ENCODE measurements at regions not wholly inside any gene's neighbourhood (a gene's known extent, or its start where the extent isn't known, plus 50 kb on each side); places are given as distances from the start of the nearest gene placed in this dataset.

DNA sequence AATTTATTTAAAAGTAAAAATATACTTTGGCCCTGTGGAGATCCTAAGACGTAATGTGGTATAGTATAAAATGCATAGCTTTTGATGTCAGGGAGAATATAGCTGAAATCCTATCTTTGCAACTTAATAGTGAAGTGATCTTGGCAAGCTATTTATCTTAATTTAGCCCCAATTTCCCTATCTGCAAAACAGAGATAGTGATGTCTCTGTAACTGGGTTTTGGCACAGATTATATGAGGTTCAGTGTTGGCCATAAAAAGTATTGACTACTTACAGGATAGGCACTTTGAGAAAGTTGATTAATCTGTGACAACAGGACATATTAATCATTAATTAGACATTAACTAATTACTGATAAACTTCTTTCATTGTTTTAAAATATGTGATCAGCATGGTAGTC lies 89.2 kb downstream of the ISL1 start:
- TF ChIP-seq, protein P1, sequence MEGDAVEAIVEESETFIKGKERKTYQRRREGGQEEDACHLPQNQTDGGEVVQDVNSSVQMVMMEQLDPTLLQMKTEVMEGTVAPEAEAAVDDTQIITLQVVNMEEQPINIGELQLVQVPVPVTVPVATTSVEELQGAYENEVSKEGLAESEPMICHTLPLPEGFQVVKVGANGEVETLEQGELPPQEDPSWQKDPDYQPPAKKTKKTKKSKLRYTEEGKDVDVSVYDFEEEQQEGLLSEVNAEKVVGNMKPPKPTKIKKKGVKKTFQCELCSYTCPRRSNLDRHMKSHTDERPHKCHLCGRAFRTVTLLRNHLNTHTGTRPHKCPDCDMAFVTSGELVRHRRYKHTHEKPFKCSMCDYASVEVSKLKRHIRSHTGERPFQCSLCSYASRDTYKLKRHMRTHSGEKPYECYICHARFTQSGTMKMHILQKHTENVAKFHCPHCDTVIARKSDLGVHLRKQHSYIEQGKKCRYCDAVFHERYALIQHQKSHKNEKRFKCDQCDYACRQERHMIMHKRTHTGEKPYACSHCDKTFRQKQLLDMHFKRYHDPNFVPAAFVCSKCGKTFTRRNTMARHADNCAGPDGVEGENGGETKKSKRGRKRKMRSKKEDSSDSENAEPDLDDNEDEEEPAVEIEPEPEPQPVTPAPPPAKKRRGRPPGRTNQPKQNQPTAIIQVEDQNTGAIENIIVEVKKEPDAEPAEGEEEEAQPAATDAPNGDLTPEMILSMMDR (IDR thresholded peaks at IDR 0.05): no peak
- TF ChIP-seq EZH2 (IDR thresholded peaks at IDR 0.05): no peak
